ENCODE measurements at regions not wholly inside any gene's neighbourhood (a gene's known extent, or its start where the extent isn't known, plus 50 kb on each side); places are given as distances from the start of the nearest gene placed in this dataset.
"Not testable (repeated sequence)": the region's sequence is repeated elsewhere in the genome, so short reads cannot be mapped to it uniquely, and the experiment has no call there.

DNA sequence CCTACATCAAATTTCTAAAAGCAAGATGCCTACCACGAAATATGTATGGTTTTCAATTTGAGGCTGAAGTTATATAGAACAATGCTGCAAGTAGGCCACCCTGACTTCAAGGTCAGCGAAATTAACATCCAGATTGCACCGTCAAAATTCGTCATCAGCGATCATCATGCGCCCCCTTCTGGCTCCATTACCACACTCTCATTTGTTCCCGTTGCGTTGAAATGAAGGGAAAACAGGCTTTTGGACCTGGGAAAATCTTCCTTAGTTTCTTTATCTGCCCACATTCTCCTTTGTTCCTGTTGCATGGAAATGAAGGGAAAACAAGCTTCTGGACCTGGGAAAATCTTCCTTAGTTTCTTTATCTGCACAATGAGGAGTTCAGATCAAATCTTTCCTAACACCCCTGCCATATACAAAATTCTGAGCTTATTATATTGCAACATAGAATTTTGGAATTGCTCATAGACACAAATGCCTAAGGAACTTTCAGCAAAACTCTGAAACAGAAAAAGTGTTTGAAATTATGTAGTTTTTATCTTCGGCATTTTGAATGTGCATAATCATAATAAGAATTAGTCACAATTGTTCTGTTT lies 98.2 kb upstream of the PRKCQ start:
- no peak overlapping the region for H3K4me3 Mint-ChIP-seq
- peaks cover 8% of the 10 kb centered on the region; the same call in 2 of the 3 replicates for H3K9me3 Mint-ChIP-seq
- no peaks in the 10 kb centered on the region for H4K20me1 ChIP-seq (replicated peaks; ENCODE audit: insufficient read depth)
- TF ChIP-seq STAT1 (IDR thresholded peaks at IDR 0.05; ENCODE audit: unreplicated experiment) (no peak), EZH2 (IDR thresholded peaks at IDR 0.05; ENCODE audit: low read depth, unreplicated experiment) (no peak), JUNB (IDR thresholded peaks at IDR 0.05; ENCODE audit: unreplicated experiment) (no peak), CREB1 (CRISPR knock-in tag; IDR thresholded peaks at IDR 0.05; ENCODE audit: low read depth) (peak; percentile 86)
- TF ChIP-seq, protein P1, sequence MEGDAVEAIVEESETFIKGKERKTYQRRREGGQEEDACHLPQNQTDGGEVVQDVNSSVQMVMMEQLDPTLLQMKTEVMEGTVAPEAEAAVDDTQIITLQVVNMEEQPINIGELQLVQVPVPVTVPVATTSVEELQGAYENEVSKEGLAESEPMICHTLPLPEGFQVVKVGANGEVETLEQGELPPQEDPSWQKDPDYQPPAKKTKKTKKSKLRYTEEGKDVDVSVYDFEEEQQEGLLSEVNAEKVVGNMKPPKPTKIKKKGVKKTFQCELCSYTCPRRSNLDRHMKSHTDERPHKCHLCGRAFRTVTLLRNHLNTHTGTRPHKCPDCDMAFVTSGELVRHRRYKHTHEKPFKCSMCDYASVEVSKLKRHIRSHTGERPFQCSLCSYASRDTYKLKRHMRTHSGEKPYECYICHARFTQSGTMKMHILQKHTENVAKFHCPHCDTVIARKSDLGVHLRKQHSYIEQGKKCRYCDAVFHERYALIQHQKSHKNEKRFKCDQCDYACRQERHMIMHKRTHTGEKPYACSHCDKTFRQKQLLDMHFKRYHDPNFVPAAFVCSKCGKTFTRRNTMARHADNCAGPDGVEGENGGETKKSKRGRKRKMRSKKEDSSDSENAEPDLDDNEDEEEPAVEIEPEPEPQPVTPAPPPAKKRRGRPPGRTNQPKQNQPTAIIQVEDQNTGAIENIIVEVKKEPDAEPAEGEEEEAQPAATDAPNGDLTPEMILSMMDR (conservative IDR thresholded peaks at IDR 0.05; ENCODE audit: low read depth in 2 of 2) = peak; percentile 95 to 96
- TF ChIP-seq, protein P2, sequence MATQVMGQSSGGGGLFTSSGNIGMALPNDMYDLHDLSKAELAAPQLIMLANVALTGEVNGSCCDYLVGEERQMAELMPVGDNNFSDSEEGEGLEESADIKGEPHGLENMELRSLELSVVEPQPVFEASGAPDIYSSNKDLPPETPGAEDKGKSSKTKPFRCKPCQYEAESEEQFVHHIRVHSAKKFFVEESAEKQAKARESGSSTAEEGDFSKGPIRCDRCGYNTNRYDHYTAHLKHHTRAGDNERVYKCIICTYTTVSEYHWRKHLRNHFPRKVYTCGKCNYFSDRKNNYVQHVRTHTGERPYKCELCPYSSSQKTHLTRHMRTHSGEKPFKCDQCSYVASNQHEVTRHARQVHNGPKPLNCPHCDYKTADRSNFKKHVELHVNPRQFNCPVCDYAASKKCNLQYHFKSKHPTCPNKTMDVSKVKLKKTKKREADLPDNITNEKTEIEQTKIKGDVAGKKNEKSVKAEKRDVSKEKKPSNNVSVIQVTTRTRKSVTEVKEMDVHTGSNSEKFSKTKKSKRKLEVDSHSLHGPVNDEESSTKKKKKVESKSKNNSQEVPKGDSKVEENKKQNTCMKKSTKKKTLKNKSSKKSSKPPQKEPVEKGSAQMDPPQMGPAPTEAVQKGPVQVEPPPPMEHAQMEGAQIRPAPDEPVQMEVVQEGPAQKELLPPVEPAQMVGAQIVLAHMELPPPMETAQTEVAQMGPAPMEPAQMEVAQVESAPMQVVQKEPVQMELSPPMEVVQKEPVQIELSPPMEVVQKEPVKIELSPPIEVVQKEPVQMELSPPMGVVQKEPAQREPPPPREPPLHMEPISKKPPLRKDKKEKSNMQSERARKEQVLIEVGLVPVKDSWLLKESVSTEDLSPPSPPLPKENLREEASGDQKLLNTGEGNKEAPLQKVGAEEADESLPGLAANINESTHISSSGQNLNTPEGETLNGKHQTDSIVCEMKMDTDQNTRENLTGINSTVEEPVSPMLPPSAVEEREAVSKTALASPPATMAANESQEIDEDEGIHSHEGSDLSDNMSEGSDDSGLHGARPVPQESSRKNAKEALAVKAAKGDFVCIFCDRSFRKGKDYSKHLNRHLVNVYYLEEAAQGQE (IDR thresholded peaks at IDR 0.05; ENCODE audit: unreplicated experiment) = no peak
- peaks cover 8% of the 10 kb centered on the region for H3K4me1 Mint-ChIP-seq
- no peaks in the 10 kb centered on the region; the same call in 2 of the 3 replicates for H3K36me3 Mint-ChIP-seq (ENCODE audit: low read depth)
- no peaks in the 10 kb centered on the region for H3F3A ChIP-seq (replicated peaks; ENCODE audit: low read depth)
- peaks cover 1% of the 10 kb centered on the region for H3K27me3 Mint-ChIP-seq (ENCODE audit: insufficient read depth, low read depth, poor library complexity)
- H3K79me2 ChIP-seq (replicated peaks; ENCODE audit: insufficient read depth) = no peaks in the 10 kb centered on the region
- H3K4me3 ChIP-seq = no peak overlapping the region
- no peaks in the 10 kb centered on the region for H3K36me3 ChIP-seq (ENCODE audit: insufficient read depth)
- H3K9me2 ChIP-seq (ENCODE audit: insufficient read depth) = no peaks in the 10 kb centered on the region
- DNase-seq (ENCODE audit: low spot score) = peak; percentile 88
- H3K4me2 ChIP-seq = no peak overlapping the region
- no peak overlapping the region for H3K27ac ChIP-seq (ENCODE audit: low read depth)
- peaks cover 7% of the 10 kb centered on the region; the same call in 1 of the 2 replicates for H3K4me1 ChIP-seq (ENCODE audit: insufficient read depth)
- peak; percentile 67 for ATAC-seq
- H2AFZ ChIP-seq = no peak overlapping the region
- no peak overlapping the region for H3K27ac Mint-ChIP-seq
- H3K27me3 ChIP-seq (ENCODE audit: insufficient read depth) = no peaks in the 10 kb centered on the region

DNA sequence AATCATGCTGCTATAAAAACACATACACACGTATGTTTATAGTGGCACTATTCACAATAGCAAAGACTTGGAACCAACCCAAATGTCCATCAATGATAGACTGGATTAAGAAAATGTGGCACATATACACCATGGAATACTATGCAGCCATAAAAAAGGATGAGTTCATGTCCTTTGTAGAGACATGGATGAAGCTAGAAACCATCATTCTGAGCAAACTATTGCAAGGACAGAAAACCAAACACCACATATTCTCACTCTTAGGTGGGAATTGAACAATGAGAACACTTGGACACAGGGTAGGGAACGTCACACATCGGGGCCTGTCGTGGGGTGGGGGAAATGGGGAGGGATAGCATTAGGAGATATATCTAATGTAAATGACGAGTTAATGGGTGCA lies 97.1 kb upstream of the PRKCQ start:
- not testable (repeated sequence) for H3K36me3 ChIP-seq (ENCODE audit: insufficient read depth); H3K27ac Mint-ChIP-seq; H2AFZ ChIP-seq; H3K4me3 ChIP-seq; H3K4me1 ChIP-seq (ENCODE audit: insufficient read depth); H3K27ac ChIP-seq (ENCODE audit: low read depth); H3K36me3 Mint-ChIP-seq (ENCODE audit: low read depth); H4K20me1 ChIP-seq (replicated peaks; ENCODE audit: insufficient read depth); H3K9me3 Mint-ChIP-seq; H3K27me3 ChIP-seq (ENCODE audit: insufficient read depth); H3F3A ChIP-seq (replicated peaks; ENCODE audit: low read depth); H3K4me1 Mint-ChIP-seq; DNase-seq (ENCODE audit: low spot score); H3K27me3 Mint-ChIP-seq (ENCODE audit: insufficient read depth, low read depth, poor library complexity); H3K4me3 Mint-ChIP-seq; H3K79me2 ChIP-seq (replicated peaks; ENCODE audit: insufficient read depth); ATAC-seq; H3K4me2 ChIP-seq; H3K9me2 ChIP-seq (ENCODE audit: insufficient read depth)
